GM20431 (cell line): ENCODE measurements at regions not wholly inside any gene's neighbourhood (a gene's known extent, or its start where the extent isn't known, plus 50 kb on each side); places are given as distances from the start of the nearest gene placed in this dataset.

Experiments used
- in situ Hi-C: fragments of 300-500 bp; cut with MseI, MboI; formaldehyde crosslinking; loops from one replicate; pipeline ENCODE4 v1.15.0; 2020; ENCODE audit warnings: low sequenced_read_pairs; ENCODE audit not compliant: unreplicated experiment

DNA sequence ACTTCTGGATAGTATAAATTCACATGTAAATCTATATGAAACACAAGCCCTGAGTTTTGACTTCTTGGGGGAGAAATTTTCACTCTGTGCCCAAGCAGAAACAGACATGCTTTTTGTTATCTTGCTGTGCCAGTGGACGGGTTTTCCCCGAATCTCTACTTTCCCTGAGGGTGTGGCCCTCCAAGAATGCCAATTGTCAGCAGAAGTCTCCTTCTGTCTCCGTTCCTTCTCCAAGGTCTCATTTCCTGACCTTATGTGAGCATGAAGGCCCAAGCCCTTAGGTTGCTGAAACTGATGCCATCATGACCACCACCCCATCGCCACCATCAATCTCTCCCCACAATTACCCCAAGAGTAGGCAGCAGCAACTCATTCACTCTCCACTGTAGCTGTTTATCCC lies 253.8 kb downstream of the XXYLT1 start:
- in situ Hi-C loops: loop anchor here (25.0 kb wide), 1 partner anchor 245 kb away; the partner anchor contains the start of gene XXYLT1
